Fibroblast of lung (primary cell): ENCODE measurements at regions not wholly inside any gene's neighbourhood (a gene's known extent, or its start where the extent isn't known, plus 50 kb on each side); places are given as distances from the start of the nearest gene placed in this dataset.

Experiments used
- CTCF ChIP-seq, 2 donors: IDR thresholded peaks in 1 of 2; conservative IDR thresholded peaks in 1 of 2; 1 replicate in 1 of 2; 2 replicates in 1 of 2; pipeline ENCODE4 v1.5.1; 2011 to 2012; ENCODE audit warnings: low read length in 2 of 2, control low read depth in 1 of 2, inconsistent platforms in 1 of 2, low read depth in 1 of 2, mild to moderate bottlenecking in 1 of 2
- EZH2 ChIP-seq: IDR thresholded peaks from 2 replicates; pipeline ENCODE4 v1.5.1; 2012; ENCODE audit warnings: low read length, control low read depth, mild to moderate bottlenecking; ENCODE audit errors: missing control alignments

GRCh38 chr9:108275906-108276305, 579.9 kb downstream of the ACTL7B start:
- no peak for TF ChIP-seq CTCF (conservative IDR thresholded peaks at IDR 0.05 in 1 of 2, IDR thresholded peaks at IDR 0.05 in 1 of 2; ENCODE audit: low read depth in 1 of 2, low read length in 2 of 2)
- TF ChIP-seq EZH2, result no peak
